NCI-H2196 (cell line): ENCODE measurements at regions not wholly inside any gene's neighbourhood (a gene's known extent, or its start where the extent isn't known, plus 50 kb on each side); places are given as distances from the start of the nearest gene placed in this dataset.

Experiments
- DNase-seq: peaks from one replicate; lab custom pipeline; 2025; ENCODE audit not compliant: unreplicated experiment; lab: John Stamatoyannopoulos, UW

GRCh38 chr17:45708707-45709290 is 75.3 kb upstream of the CRHR1 start:
- DNase-seq: no peak

GRCh38 chr17:45709728-45710288 is 74.3 kb upstream of the CRHR1 start:
- no peak for DNase-seq

GRCh38 chr17:45715787-45716186 is 68.3 kb upstream of the CRHR1 start:
- DNase-seq: no peak

GRCh38 chr17:45718791-45719190 is 65.3 kb upstream of the CRHR1 start:
- no peak for DNase-seq

GRCh38 chr17:45719335-45720071 is 64.6 kb upstream of the CRHR1 start:
- DNase-seq: peak; percentile 75

- no peak for DNase-seq
Observed at GRCh38 chr17:45720386-45720785, 63.7 kb upstream of the CRHR1 start.

GRCh38 chr17:45722161-45722560 is 62.0 kb upstream of the CRHR1 start:
- no peak for DNase-seq

GRCh38 chr17:45729294-45729907 is 54.7 kb upstream of the CRHR1 start:
- DNase-seq: peak; percentile 12

- no peak for DNase-seq
Observed at GRCh38 chr17:45730192-45730591, 53.9 kb upstream of the CRHR1 start.

- no peak for DNase-seq
Observed at GRCh38 chr17:45731459-45731858, 52.7 kb upstream of the CRHR1 start.

GRCh38 chr17:45732926-45733505 is 51.1 kb upstream of the CRHR1 start:
- no peak for DNase-seq

- no peak for DNase-seq
Observed at GRCh38 chr17:45733781-45734180, 50.3 kb upstream of the CRHR1 start.
